ENCODE measurements at regions not wholly inside any gene's neighbourhood (a gene's known extent, or its start where the extent isn't known, plus 50 kb on each side); places are given as distances from the start of the nearest gene placed in this dataset.
A peak's percentile ranks its signal among the peaks of the same experiment; 100 is the strongest.

DNA sequence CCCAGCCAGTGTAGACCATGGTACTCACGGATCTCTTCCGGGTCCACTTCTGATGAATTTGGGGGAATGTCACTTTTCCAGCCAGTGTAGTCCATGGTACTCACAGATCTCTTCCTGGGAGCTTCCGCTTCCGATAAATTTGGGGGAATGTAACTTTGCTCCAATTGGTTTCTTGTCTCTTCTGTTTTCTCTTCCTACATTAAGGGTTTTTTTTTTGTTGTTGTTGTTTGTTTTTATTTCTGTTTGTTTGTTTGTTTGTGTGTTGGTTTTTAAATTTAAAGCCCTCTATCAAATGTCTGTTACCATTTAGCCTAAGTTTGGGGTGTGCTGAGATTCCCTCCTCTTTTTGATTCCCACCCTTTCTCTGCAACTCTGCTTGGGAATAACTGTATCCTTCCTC is 475.8 kb upstream of the FZD8 start:
- no peaks in the 10 kb centered on the region for H3K4me1 ChIP-seq (ENCODE audit: control insufficient read depth, insufficient read depth, low read length)
- WGBS (ENCODE audit: insufficient coverage) = 100% methylated on average over 2 of the region's 4 CpGs
- no peaks in the 10 kb centered on the region for H3K9me3 ChIP-seq (ENCODE audit: control insufficient read depth, insufficient read depth, low read length)
- DNase-seq (ENCODE audit: low read depth in 4 of 6, low spot score in 6 of 6) = no peak
- H3K36me3 ChIP-seq (ENCODE audit: control insufficient read depth, insufficient read depth, low read length) = no peaks in the 10 kb centered on the region
- no peak overlapping the region for H3K4me3 ChIP-seq (ENCODE audit: low read depth, low read length)
- H3K27me3 ChIP-seq (ENCODE audit: control insufficient read depth, insufficient read depth, low read length) = no peaks in the 10 kb centered on the region
- H3K27ac ChIP-seq (ENCODE audit: low read depth, low read length) = no peak overlapping the region

GRCh38 chr10:36117231-36117630 is 475.1 kb upstream of the FZD8 start:
- H3K27me3 ChIP-seq (ENCODE audit: control insufficient read depth, insufficient read depth, low read length) = peaks cover 1% of the 10 kb centered on the region

DNA sequence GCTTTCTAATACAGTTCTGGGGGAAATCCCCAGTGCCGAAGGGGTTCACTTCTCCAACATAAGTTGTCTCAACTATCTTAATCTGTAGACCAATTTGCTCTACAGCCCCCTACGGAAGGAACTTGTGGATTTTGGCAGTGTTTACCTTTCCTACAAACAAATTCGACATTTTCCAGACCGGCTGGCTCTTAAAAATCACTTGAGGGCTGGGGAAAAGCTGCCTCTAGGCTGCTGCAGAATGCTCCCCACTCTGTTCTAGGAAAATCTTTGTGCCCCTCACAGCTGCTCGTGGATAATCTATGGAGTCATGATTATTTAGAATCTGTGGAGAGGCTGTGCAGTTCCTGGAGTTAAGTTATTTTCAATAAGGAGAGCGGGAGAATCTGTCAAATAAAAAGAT is 474.6 kb upstream of the FZD8 start:
- DNase-seq (ENCODE audit: low read depth in 4 of 6, low spot score in 6 of 6) = peak in 2 of 6 donors; percentile 32 to 52
- H3K9me3 ChIP-seq (ENCODE audit: control insufficient read depth, insufficient read depth, low read length) = no peaks in the 10 kb centered on the region
- peaks cover 2% of the 10 kb centered on the region for H3K27me3 ChIP-seq (ENCODE audit: control insufficient read depth, insufficient read depth, low read length)
- H3K4me3 ChIP-seq (ENCODE audit: low read depth, low read length) = no peak overlapping the region
- no peaks in the 10 kb centered on the region for H3K4me1 ChIP-seq (ENCODE audit: control insufficient read depth, insufficient read depth, low read length)
- WGBS (ENCODE audit: insufficient coverage) = 28% methylated on average over 4 of the region's 6 CpGs
- H3K36me3 ChIP-seq (ENCODE audit: control insufficient read depth, insufficient read depth, low read length) = no peaks in the 10 kb centered on the region
- no peak overlapping the region for H3K27ac ChIP-seq (ENCODE audit: low read depth, low read length)

More at GRCh38 chr10:36117231-36117630, 475.1 kb upstream of the FZD8 start:
- Histone ChIP-seq H3K9me3 (ENCODE audit: control insufficient read depth, insufficient read depth, low read length) (no peaks in the 10 kb centered on the region), H3K36me3 (ENCODE audit: control insufficient read depth, insufficient read depth, low read length) (no peaks in the 10 kb centered on the region), H3K4me3 (ENCODE audit: low read depth, low read length) (no peak overlapping the region), H3K4me1 (ENCODE audit: control insufficient read depth, insufficient read depth, low read length) (no peaks in the 10 kb centered on the region), H3K27ac (ENCODE audit: low read depth, low read length) (no peak overlapping the region)
- no CpG with 5 or more reads among the region's 5 CpGs for WGBS (ENCODE audit: insufficient coverage)
- DNase-seq (ENCODE audit: low read depth in 4 of 6, low spot score in 6 of 6) = no peak

GRCh38 chr10:36116040-36116439 is 473.9 kb upstream of the FZD8 start:
- H3K27me3 ChIP-seq (ENCODE audit: control insufficient read depth, insufficient read depth, low read length) = peaks cover 2% of the 10 kb centered on the region
- H3K9me3 ChIP-seq (ENCODE audit: control insufficient read depth, insufficient read depth, low read length) = no peaks in the 10 kb centered on the region
- peak in 1 of 6 donors; percentile 75 for DNase-seq (ENCODE audit: low read depth in 4 of 6, low spot score in 6 of 6)
- H3K4me3 ChIP-seq (ENCODE audit: low read depth, low read length) = no peak overlapping the region
- no peak overlapping the region for H3K27ac ChIP-seq (ENCODE audit: low read depth, low read length)
- WGBS (ENCODE audit: insufficient coverage) = 83% methylated on average over 1 of the region's 2 CpGs
- no peaks in the 10 kb centered on the region for H3K36me3 ChIP-seq (ENCODE audit: control insufficient read depth, insufficient read depth, low read length)
- no peaks in the 10 kb centered on the region for H3K4me1 ChIP-seq (ENCODE audit: control insufficient read depth, insufficient read depth, low read length)

DNA sequence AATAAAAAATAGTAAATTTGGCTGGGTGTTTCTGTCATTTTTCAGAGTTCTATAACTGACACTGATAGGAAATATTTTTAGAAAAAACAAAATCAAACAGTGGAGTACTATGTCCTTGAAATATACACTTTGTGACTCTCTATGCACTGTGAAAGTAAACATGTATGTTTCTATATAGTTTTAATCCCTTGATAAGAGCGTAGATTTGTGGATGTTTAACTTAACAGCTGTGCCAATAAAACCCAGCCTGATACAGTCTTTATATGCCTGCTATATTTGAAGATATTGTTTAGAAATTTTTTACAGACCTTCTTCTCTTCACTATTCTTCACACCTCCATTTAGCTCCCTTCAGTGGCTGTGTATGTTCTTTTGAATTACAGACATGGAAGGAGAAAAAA is 473.3 kb upstream of the FZD8 start:
- H3K36me3 ChIP-seq (ENCODE audit: control insufficient read depth, insufficient read depth, low read length) = no peaks in the 10 kb centered on the region
- H3K4me1 ChIP-seq (ENCODE audit: control insufficient read depth, insufficient read depth, low read length) = no peaks in the 10 kb centered on the region
- no CpG with 5 or more reads among the region's 1 CpG for WGBS (ENCODE audit: insufficient coverage)
- H3K4me3 ChIP-seq (ENCODE audit: low read depth, low read length) = no peak overlapping the region
- no peaks in the 10 kb centered on the region for H3K9me3 ChIP-seq (ENCODE audit: control insufficient read depth, insufficient read depth, low read length)
- peaks cover 2% of the 10 kb centered on the region for H3K27me3 ChIP-seq (ENCODE audit: control insufficient read depth, insufficient read depth, low read length)
- no peak for DNase-seq (ENCODE audit: low read depth in 4 of 6, low spot score in 6 of 6)
- no peak overlapping the region for H3K27ac ChIP-seq (ENCODE audit: low read depth, low read length)

DNA sequence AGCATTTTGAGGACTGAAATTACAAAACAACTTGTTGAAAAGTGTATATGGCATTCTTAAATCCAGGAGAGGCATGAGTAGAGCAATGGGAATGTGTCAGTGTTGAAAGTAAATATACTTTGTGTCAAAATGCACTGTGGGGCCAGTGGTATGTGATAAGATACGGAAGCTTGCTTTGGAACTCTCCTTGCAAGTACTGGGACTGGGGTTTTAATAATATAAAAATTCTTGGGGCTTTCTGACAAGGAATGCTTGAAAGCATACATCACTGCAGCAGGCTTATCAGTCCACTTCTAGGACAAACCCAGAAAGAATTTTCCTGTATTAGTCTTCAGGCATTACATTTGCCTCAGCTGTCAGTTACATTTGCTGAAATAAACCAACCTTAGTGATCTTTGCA is 472.8 kb upstream of the FZD8 start:
- WGBS (ENCODE audit: insufficient coverage) = no CpG with 5 or more reads among the region's 1 CpG
- Histone ChIP-seq H3K4me1 (ENCODE audit: control insufficient read depth, insufficient read depth, low read length) (no peaks in the 10 kb centered on the region), H3K36me3 (ENCODE audit: control insufficient read depth, insufficient read depth, low read length) (no peaks in the 10 kb centered on the region), H3K27me3 (ENCODE audit: control insufficient read depth, insufficient read depth, low read length) (peaks cover 2% of the 10 kb centered on the region), H3K9me3 (ENCODE audit: control insufficient read depth, insufficient read depth, low read length) (no peaks in the 10 kb centered on the region), H3K27ac (ENCODE audit: low read depth, low read length) (no peak overlapping the region), H3K4me3 (ENCODE audit: low read depth, low read length) (no peak overlapping the region)
- no peak for DNase-seq (ENCODE audit: low read depth in 4 of 6, low spot score in 6 of 6)

- peaks cover 2% of the 10 kb centered on the region for H3K27me3 ChIP-seq (ENCODE audit: control insufficient read depth, insufficient read depth, low read length)
- H3K4me3 ChIP-seq (ENCODE audit: low read depth, low read length) = no peak overlapping the region
- H3K27ac ChIP-seq (ENCODE audit: low read depth, low read length) = no peak overlapping the region
- WGBS (ENCODE audit: insufficient coverage) = 100% methylated on average over 1 of the region's 1 CpG
- no peaks in the 10 kb centered on the region for H3K36me3 ChIP-seq (ENCODE audit: control insufficient read depth, insufficient read depth, low read length)
- H3K9me3 ChIP-seq (ENCODE audit: control insufficient read depth, insufficient read depth, low read length) = no peaks in the 10 kb centered on the region
- no peak for DNase-seq (ENCODE audit: low read depth in 4 of 6, low spot score in 6 of 6)
- H3K4me1 ChIP-seq (ENCODE audit: control insufficient read depth, insufficient read depth, low read length) = no peaks in the 10 kb centered on the region
Observed at GRCh38 chr10:36114141-36114540, 472.0 kb upstream of the FZD8 start.

- Histone ChIP-seq H3K9me3 (ENCODE audit: control insufficient read depth, insufficient read depth, low read length) (no peaks in the 10 kb centered on the region), H3K4me3 (ENCODE audit: low read depth, low read length) (no peak overlapping the region), H3K4me1 (ENCODE audit: control insufficient read depth, insufficient read depth, low read length) (no peaks in the 10 kb centered on the region), H3K27ac (ENCODE audit: low read depth, low read length) (no peak overlapping the region), H3K36me3 (ENCODE audit: control insufficient read depth, insufficient read depth, low read length) (no peaks in the 10 kb centered on the region), H3K27me3 (ENCODE audit: control insufficient read depth, insufficient read depth, low read length) (peaks cover 2% of the 10 kb centered on the region)
- no CpG with 5 or more reads among the region's 2 CpGs for WGBS (ENCODE audit: insufficient coverage)
- no peak for DNase-seq (ENCODE audit: low read depth in 4 of 6, low spot score in 6 of 6)
Observed at GRCh38 chr10:36111676-36112075, 469.6 kb upstream of the FZD8 start.

DNA sequence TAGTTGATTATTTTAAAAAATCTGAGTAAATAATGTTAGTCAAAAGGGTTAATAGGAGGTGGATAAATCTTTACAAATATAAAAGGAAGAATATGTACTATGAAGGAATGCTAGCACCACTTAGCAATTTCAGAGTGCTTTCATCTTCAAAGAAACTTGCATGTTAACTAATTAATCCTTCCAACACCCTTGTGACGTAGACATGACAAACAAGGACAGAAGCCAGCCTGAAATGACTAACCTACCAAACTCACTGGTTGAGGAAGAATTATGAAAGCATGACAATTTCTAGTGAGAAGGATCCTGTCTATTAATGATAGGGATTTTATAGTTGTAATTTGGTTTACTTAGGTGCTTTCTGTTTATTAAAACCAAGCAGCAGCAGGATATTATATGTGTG is 468.0 kb upstream of the FZD8 start:
- no peak overlapping the region for H3K27ac ChIP-seq (ENCODE audit: low read depth, low read length)
- WGBS (ENCODE audit: insufficient coverage) = no CpG with 5 or more reads among the region's 1 CpG
- H3K9me3 ChIP-seq (ENCODE audit: control insufficient read depth, insufficient read depth, low read length) = no peaks in the 10 kb centered on the region
- no peak for DNase-seq (ENCODE audit: low read depth in 4 of 6, low spot score in 6 of 6)
- H3K27me3 ChIP-seq (ENCODE audit: control insufficient read depth, insufficient read depth, low read length) = peaks cover 2% of the 10 kb centered on the region
- H3K4me1 ChIP-seq (ENCODE audit: control insufficient read depth, insufficient read depth, low read length) = no peaks in the 10 kb centered on the region
- H3K36me3 ChIP-seq (ENCODE audit: control insufficient read depth, insufficient read depth, low read length) = no peaks in the 10 kb centered on the region
- H3K4me3 ChIP-seq (ENCODE audit: low read depth, low read length) = no peak overlapping the region

- DNase-seq (ENCODE audit: low read depth in 4 of 6, low spot score in 6 of 6) = no peak
- Histone ChIP-seq H3K27me3 (ENCODE audit: control insufficient read depth, insufficient read depth, low read length) (peaks cover 2% of the 10 kb centered on the region), H3K36me3 (ENCODE audit: control insufficient read depth, insufficient read depth, low read length) (no peaks in the 10 kb centered on the region), H3K27ac (ENCODE audit: low read depth, low read length) (no peak overlapping the region), H3K9me3 (ENCODE audit: control insufficient read depth, insufficient read depth, low read length) (no peaks in the 10 kb centered on the region), H3K4me1 (ENCODE audit: control insufficient read depth, insufficient read depth, low read length) (no peaks in the 10 kb centered on the region), H3K4me3 (ENCODE audit: low read depth, low read length) (no peak overlapping the region)
- WGBS (ENCODE audit: insufficient coverage) = 100% methylated on average over 1 of the region's 3 CpGs
Observed at GRCh38 chr10:36109399-36110023, 467.4 kb upstream of the FZD8 start.

Measured in spinal cord (tissue), 9 donors.